ENCODE measurements at regions not wholly inside any gene's neighbourhood (a gene's known extent, or its start where the extent isn't known, plus 50 kb on each side); places are given as distances from the start of the nearest gene placed in this dataset.

DNA sequence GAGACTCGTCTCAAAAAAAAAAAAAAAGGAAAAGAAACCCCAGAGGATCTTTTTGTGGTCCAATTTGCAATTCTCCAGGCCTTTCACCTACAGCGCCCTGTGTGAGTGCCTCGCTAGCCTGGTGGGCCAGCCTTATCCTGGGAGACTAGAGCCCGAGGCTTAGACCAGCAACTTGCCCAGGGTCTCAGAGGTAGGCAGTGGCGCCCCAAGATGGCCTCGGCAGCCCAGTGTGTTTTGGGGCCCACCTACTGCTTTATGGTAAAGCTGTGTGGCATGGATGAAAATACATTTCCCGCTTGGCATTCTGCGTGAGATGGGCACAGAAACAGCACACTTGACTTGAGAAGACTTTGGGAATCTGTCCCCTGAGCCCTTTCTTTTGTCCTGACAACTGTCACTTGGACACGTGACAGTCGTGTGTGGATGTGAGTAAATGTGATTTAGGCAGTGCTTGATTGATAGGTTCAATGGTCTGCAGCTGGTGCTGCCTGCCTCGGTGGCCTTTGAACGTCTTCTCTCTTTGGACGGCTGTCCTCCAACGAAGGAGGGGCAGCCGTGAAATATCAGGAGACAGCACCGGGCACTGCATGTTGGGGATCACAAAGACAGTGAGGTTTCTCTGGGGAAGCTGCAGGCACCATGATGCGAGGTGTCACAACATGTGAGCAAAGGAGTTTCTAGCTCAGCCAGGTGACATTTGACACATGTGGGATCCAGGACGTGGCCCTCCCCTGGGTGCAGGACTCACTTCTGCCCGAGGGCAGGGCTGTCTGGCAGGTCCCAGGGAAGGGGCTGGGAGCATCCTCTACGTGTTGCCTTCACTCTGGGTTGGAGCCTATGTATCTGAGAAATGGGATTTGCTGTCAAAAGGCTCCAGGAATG is 209.5 kb upstream of the TWIST2 start:
- no peak for TF ChIP-seq CTCF (IDR thresholded peaks at IDR 0.05)
- TF ChIP-seq POLR2A (IDR thresholded peaks at IDR 0.05) = no peak

All from ovary (tissue), 3 donors.